Omental fat pad (tissue), 3 donors: ENCODE measurements at regions not wholly inside any gene's neighbourhood (a gene's known extent, or its start where the extent isn't known, plus 50 kb on each side); places are given as distances from the start of the nearest gene placed in this dataset.

Source experiments
- ATAC-seq: fragments of 150-250 bp; one replicate; pipeline ENCODE4 v1.9.1; 2016; ENCODE audit warnings: mild to moderate bottlenecking, moderate library complexity; ENCODE audit not compliant: low FRiP score
- DNase-seq: peaks from one replicate; pipeline ENCODE4 v3.0.0-alpha.2; 2019; ENCODE audit warnings: low spot score
- CTCF ChIP-seq, 3 donors: fragments of 450-650 bp; IDR thresholded peaks; one replicate each; pipeline ENCODE4 v1.5.1; 2016 to 2017; ENCODE audit warnings: antibody characterized with exemption in 3 of 3, mild to moderate bottlenecking in 3 of 3, moderate library complexity in 2 of 3

- DNase-seq (no peak), ATAC-seq (no peak)
- no peak for TF ChIP-seq CTCF (IDR thresholded peaks at IDR 0.05)
These were observed 50.0 kb downstream of the PABIR2 start for GRCh38 chrX:134747006-134747405.

GRCh38 chrX:134746410-134746785 is 50.6 kb downstream of the PABIR2 start:
- no peak for ATAC-seq

GRCh38 chrX:134745636-134746409 is 51.2 kb downstream of the PABIR2 start:
- ATAC-seq (no peak), DNase-seq (no peak)
- TF ChIP-seq CTCF (IDR thresholded peaks at IDR 0.05) = no peak

More at GRCh38 chrX:134746410-134746785, 50.6 kb downstream of the PABIR2 start:
- no peak for TF ChIP-seq CTCF (IDR thresholded peaks at IDR 0.05)
- no peak for DNase-seq

GRCh38 chrX:134743091-134743490 is 53.9 kb downstream of the PABIR2 start:
- no peak for DNase-seq
- ATAC-seq = no peak
- no peak for TF ChIP-seq CTCF (IDR thresholded peaks at IDR 0.05)

GRCh38 chrX:134742573-134742972 is 54.4 kb downstream of the PABIR2 start:
- no peak for DNase-seq
- ATAC-seq = no peak
- TF ChIP-seq CTCF (IDR thresholded peaks at IDR 0.05) = no peak

GRCh38 chrX:134741746-134742145 is 55.3 kb downstream of the PABIR2 start:
- ATAC-seq (no peak), DNase-seq (no peak)
- no peak for TF ChIP-seq CTCF (IDR thresholded peaks at IDR 0.05)
